BLaER1 (cell line): ENCODE measurements at regions not wholly inside any gene's neighbourhood (a gene's known extent, or its start where the extent isn't known, plus 50 kb on each side); places are given as distances from the start of the nearest gene placed in this dataset.

Experiments used
- H3K27ac ChIP-seq: shearing (Covaris generic); formaldehyde crosslinking; 2 replicates; pipeline ENCODE4 v1.8.1; 2022
- H3K27me3 ChIP-seq: shearing (Covaris generic); formaldehyde crosslinking; 2 replicates; pipeline ENCODE4 v1.8.1; 2022
- H3K36me3 ChIP-seq: shearing (Covaris generic); formaldehyde crosslinking; 2 replicates; pipeline ENCODE4 v1.8.1; 2022
- H3K4me1 ChIP-seq: shearing (Covaris generic); formaldehyde crosslinking; 2 replicates; pipeline ENCODE4 v1.8.1; 2022
- H3K4me2 ChIP-seq: shearing (Covaris generic); formaldehyde crosslinking; 2 replicates; pipeline ENCODE4 v1.8.1; 2022
- H3K4me3 ChIP-seq: shearing (Covaris generic); formaldehyde crosslinking; 2 replicates; pipeline ENCODE4 v1.8.1; 2022
- H3K9ac ChIP-seq: shearing (Covaris generic); formaldehyde crosslinking; 2 replicates; pipeline ENCODE4 v1.8.1; 2022
- H3K9me3 ChIP-seq: shearing (Covaris generic); formaldehyde crosslinking; 2 replicates; pipeline ENCODE4 v1.8.1; 2022
- H4K20me1 ChIP-seq: shearing (Covaris generic); formaldehyde crosslinking; 2 replicates; pipeline ENCODE4 v1.8.1; 2022
- Cebpa-rat ChIP-seq: shearing (Covaris generic); IDR thresholded peaks from 2 replicates; pipeline ENCODE4 v1.8.1; 2022

- H4K20me1 ChIP-seq, result no peaks in the 10 kb centered on the region
- 0 out of 2 replicates have a peak, but pooled peaks cover 3% of the 10 kb centered on the region for H3K9me3 ChIP-seq
- H3K9ac ChIP-seq, result no peak overlapping the region
- no peaks in the 10 kb centered on the region; the same call in 1 of the 2 replicates for H3K4me1 ChIP-seq
- no peak for TF ChIP-seq Cebpa-rat
- no peak overlapping the region for H3K4me3 ChIP-seq
- no peaks in the 10 kb centered on the region for H3K36me3 ChIP-seq
- H3K4me2 ChIP-seq, result no peak overlapping the region
- H3K27ac ChIP-seq, result no peak overlapping the region
- no peaks in the 10 kb centered on the region for H3K27me3 ChIP-seq
Measured at GRCh38 chr2:224111576-224111975, 72.5 kb upstream of the SERPINE2 start.

GRCh38 chr2:224110811-224111210 is 71.7 kb upstream of the SERPINE2 start:
- no peak overlapping the region for H3K4me2 ChIP-seq
- TF ChIP-seq Cebpa-rat, result no peak
- H3K36me3 ChIP-seq, result no peaks in the 10 kb centered on the region
- no peak overlapping the region for H3K9ac ChIP-seq
- H3K9me3 ChIP-seq, result 0 out of 2 replicates have a peak, but pooled peaks cover 3% of the 10 kb centered on the region
- H3K4me3 ChIP-seq, result no peak overlapping the region
- no peak overlapping the region for H3K27ac ChIP-seq
- H3K4me1 ChIP-seq, result no peaks in the 10 kb centered on the region; the same call in 1 of the 2 replicates
- H3K27me3 ChIP-seq, result no peaks in the 10 kb centered on the region
- H4K20me1 ChIP-seq, result no peaks in the 10 kb centered on the region

GRCh38 chr2:224109751-224110150 is 70.7 kb upstream of the SERPINE2 start:
- no peak overlapping the region for H3K4me2 ChIP-seq
- no peaks in the 10 kb centered on the region for H3K4me1 ChIP-seq
- no peak overlapping the region for H3K27ac ChIP-seq
- H3K9ac ChIP-seq, result no peak overlapping the region
- 0 out of 2 replicates have a peak, but pooled peaks cover 3% of the 10 kb centered on the region for H3K9me3 ChIP-seq
- no peak overlapping the region for H3K4me3 ChIP-seq
- TF ChIP-seq Cebpa-rat, result no peak
- no peaks in the 10 kb centered on the region for H3K36me3 ChIP-seq
- H4K20me1 ChIP-seq, result no peaks in the 10 kb centered on the region
- H3K27me3 ChIP-seq, result no peaks in the 10 kb centered on the region

- no peaks in the 10 kb centered on the region for H4K20me1 ChIP-seq
- no peaks in the 10 kb centered on the region for H3K27me3 ChIP-seq
- H3K9ac ChIP-seq, result no peak overlapping the region
- H3K4me1 ChIP-seq, result peaks cover 6% of the 10 kb centered on the region; the same call in 1 of the 2 replicates
- no peaks in the 10 kb centered on the region for H3K36me3 ChIP-seq
- no peak overlapping the region for H3K4me2 ChIP-seq
- no peak overlapping the region for H3K4me3 ChIP-seq
- no peaks in the 10 kb centered on the region for H3K9me3 ChIP-seq
- H3K27ac ChIP-seq, result no peak overlapping the region
- no peak for TF ChIP-seq Cebpa-rat
Measured at GRCh38 chr2:224106794-224107193, 67.7 kb upstream of the SERPINE2 start.

GRCh38 chr2:224104668-224105386 is 65.7 kb upstream of the SERPINE2 start:
- Histone ChIP-seq H3K9ac (no peak overlapping the region), H3K27me3 (no peaks in the 10 kb centered on the region), H4K20me1 (no peaks in the 10 kb centered on the region), H3K4me1 (peaks cover 6% of the 10 kb centered on the region; the same call in 1 of the 2 replicates), H3K4me3 (no peak overlapping the region), H3K4me2 (no peak overlapping the region), H3K9me3 (no peaks in the 10 kb centered on the region), H3K36me3 (no peaks in the 10 kb centered on the region), H3K27ac (no peak overlapping the region)
- no peak for TF ChIP-seq Cebpa-rat

- no peak overlapping the region for H3K27ac ChIP-seq
- H4K20me1 ChIP-seq, result no peaks in the 10 kb centered on the region
- H3K4me2 ChIP-seq, result no peak overlapping the region
- peaks cover 6% of the 10 kb centered on the region; the same call in 1 of the 2 replicates for H3K4me1 ChIP-seq
- no peak overlapping the region for H3K9ac ChIP-seq
- H3K9me3 ChIP-seq, result no peaks in the 10 kb centered on the region
- no peaks in the 10 kb centered on the region for H3K36me3 ChIP-seq
- no peaks in the 10 kb centered on the region for H3K27me3 ChIP-seq
- TF ChIP-seq Cebpa-rat, result no peak
- H3K4me3 ChIP-seq, result no peak overlapping the region
Measured at GRCh38 chr2:224103651-224104050, 64.6 kb upstream of the SERPINE2 start.

- no peak overlapping the region for H3K4me3 ChIP-seq
- H3K9me3 ChIP-seq, result no peaks in the 10 kb centered on the region
- no peak overlapping the region for H3K27ac ChIP-seq
- H3K9ac ChIP-seq, result no peak overlapping the region
- no peaks in the 10 kb centered on the region for H3K27me3 ChIP-seq
- no peaks in the 10 kb centered on the region for H4K20me1 ChIP-seq
- no peak for TF ChIP-seq Cebpa-rat
- H3K4me1 ChIP-seq, result peaks cover 6% of the 10 kb centered on the region; the same call in 1 of the 2 replicates
- H3K4me2 ChIP-seq, result no peak overlapping the region
- H3K36me3 ChIP-seq, result no peaks in the 10 kb centered on the region
Measured at GRCh38 chr2:224102991-224103390, 63.9 kb upstream of the SERPINE2 start.

- H3K27ac ChIP-seq, result no peak overlapping the region
- H3K36me3 ChIP-seq, result no peaks in the 10 kb centered on the region
- H3K9ac ChIP-seq, result no peak overlapping the region
- no peak overlapping the region for H3K4me3 ChIP-seq
- peak; percentile 55; the same call in 1 of the 2 replicates for TF ChIP-seq Cebpa-rat
- H3K4me1 ChIP-seq, result peaks cover 6% of the 10 kb centered on the region; the same call in 1 of the 2 replicates
- H3K9me3 ChIP-seq, result no peaks in the 10 kb centered on the region
- H4K20me1 ChIP-seq, result no peaks in the 10 kb centered on the region
- no peaks in the 10 kb centered on the region for H3K27me3 ChIP-seq
- no peak overlapping the region for H3K4me2 ChIP-seq
Measured at GRCh38 chr2:224101820-224102630, 62.9 kb upstream of the SERPINE2 start.

GRCh38 chr2:224099861-224100643 is 61.0 kb upstream of the SERPINE2 start:
- no peak overlapping the region for H3K4me3 ChIP-seq
- no peaks in the 10 kb centered on the region for H3K9me3 ChIP-seq
- H4K20me1 ChIP-seq, result no peaks in the 10 kb centered on the region
- H3K27ac ChIP-seq, result no peak overlapping the region
- no peak overlapping the region for H3K9ac ChIP-seq
- no peaks in the 10 kb centered on the region for H3K27me3 ChIP-seq
- peaks cover 6% of the 10 kb centered on the region; the same call in 1 of the 2 replicates for H3K4me1 ChIP-seq
- TF ChIP-seq Cebpa-rat, result no peak
- H3K36me3 ChIP-seq, result no peaks in the 10 kb centered on the region
- no peak overlapping the region for H3K4me2 ChIP-seq
